GM12878 (cell line): ENCODE measurements at regions not wholly inside any gene's neighbourhood (a gene's known extent, or its start where the extent isn't known, plus 50 kb on each side); places are given as distances from the start of the nearest gene placed in this dataset.

Source experiments
- ATAC-seq: fragments of 200-7000 bp; cut with Tn5 transposase; 3 replicates; pipeline ENCODE4 v1.9.1; 2020; ENCODE audit warnings: mild to moderate bottlenecking, moderate library complexity
- BruUV-seq: library from RNA; stranded (reverse); fragments of 400-500 nt; replicated peaks from 2 replicates; lab custom pipeline; 2021; lab: Mats Ljungman, UMichigan
- CTCF ChIA-PET: fragments of 300-600 bp; sonication (Branson Sonifier 250); formaldehyde crosslinking; extraction: SDS; loops from one replicate; lab custom pipeline; 2021; ENCODE audit warnings: inconsistent platforms; lab: Yijun Ruan, JAX
- POLR2A ChIA-PET: fragments of 350-600 bp; formaldehyde crosslinking; extraction: SDS; loops from one replicate; lab custom pipeline; 2021; ENCODE audit warnings: inconsistent platforms; lab: Charles Lee
- RAD21 ChIA-PET: fragments of 300-600 bp; sonication (Branson Sonifier 250); formaldehyde crosslinking; loops from one replicate; lab custom pipeline; 2023; ENCODE audit warnings: antibody characterized with exemption; ENCODE audit not compliant: unreplicated experiment; lab: Charles Lee
- SMC1A ChIA-PET: fragments of 300-600 bp; sonication (Branson Sonifier 250); formaldehyde crosslinking; loops from one replicate; lab custom pipeline; 2023; ENCODE audit not compliant: unreplicated experiment, uncharacterized antibody; lab: Charles Lee
- DNase-seq: peaks from one replicate; pipeline ENCODE4 v3.0.0-alpha.2; 2011; ENCODE audit warnings: low read depth, low spot score
- FAIRE-seq: peaks from 3 replicates; lab custom pipeline; 2011; peaks lifted over from hg19 to GRCh38; lab: Jason Lieb, UNC
- H2AFZ ChIP-seq: 2 replicates; pipeline ENCODE4 v1.6.0; 2011; ENCODE audit warnings: low read depth, low read length, control low read depth; ENCODE audit not compliant: control insufficient read depth
- H3K27ac ChIP-seq: 2 replicates; pipeline ENCODE4 v1.5.1; 2011; ENCODE audit warnings: control low read depth; ENCODE audit not compliant: control insufficient read depth, insufficient read depth
- H3K27me3 ChIP-seq, 2 experiments: replicated peaks in 1 of 2; 2 replicates each; pipeline versions ENCODE4 v1.6.0 to v1.6.1; 2011; ENCODE audit warnings: low read length in 1 of 2; ENCODE audit not compliant: control insufficient read depth in 2 of 2, insufficient read depth in 2 of 2
- H3K36me3 ChIP-seq, 2 experiments: 2 replicates each; pipeline ENCODE4 v1.5.1; 2011; ENCODE audit warnings: low read length in 1 of 2; ENCODE audit not compliant: control insufficient read depth in 2 of 2, insufficient read depth in 2 of 2
- H3K4me1 ChIP-seq: 2 replicates; pipeline ENCODE4 v1.6.1; 2011; ENCODE audit warnings: mild to moderate bottlenecking, low read length, moderate library complexity, mixed read lengths; ENCODE audit not compliant: control insufficient read depth, insufficient read depth
- H3K4me2 ChIP-seq: 2 replicates; pipeline ENCODE4 v1.6.0; 2011; ENCODE audit warnings: control low read depth; ENCODE audit not compliant: control insufficient read depth, insufficient read depth
- H3K4me3 ChIP-seq: fragments of 200-600 bp; sonication (generic); 2 replicates; pipeline ENCODE4 v1.5.1; 2016
- H3K79me2 ChIP-seq: 2 replicates; pipeline ENCODE4 v1.6.0; 2011; ENCODE audit warnings: low read length; ENCODE audit not compliant: control insufficient read depth, insufficient read depth
- H3K9ac ChIP-seq: 2 replicates; pipeline ENCODE4 v1.8.0; 2011; ENCODE audit warnings: low read length, control low read depth, mixed read lengths; ENCODE audit not compliant: control insufficient read depth, insufficient read depth
- H3K9me3 ChIP-seq: replicated peaks from 3 replicates; pipeline ENCODE4 v1.5.1; 2011; ENCODE audit warnings: mild to moderate bottlenecking, low read length; ENCODE audit not compliant: control insufficient read depth, insufficient read depth
- H4K20me1 ChIP-seq: 2 replicates; pipeline ENCODE4 v1.6.0; 2011; ENCODE audit not compliant: control insufficient read depth, insufficient read depth
- ATF7 ChIP-seq: fragments of 450-650 bp; IDR thresholded peaks from 2 replicates; pipeline ENCODE4 v1.6.1; 2016; ENCODE audit warnings: low read depth, mild to moderate bottlenecking
- BCL11A ChIP-seq: IDR thresholded peaks from 2 replicates; pipeline ENCODE4 v1.6.1; 2011; ENCODE audit warnings: low read depth, low read length
- CEBPZ ChIP-seq: fragments of 150-350 bp; IDR thresholded peaks from 2 replicates; pipeline ENCODE4 v1.6.1; 2016; ENCODE audit warnings: low read depth, low read length
- CHD1 ChIP-seq: IDR thresholded peaks from 2 replicates; pipeline ENCODE4 v1.6.1; 2012; ENCODE audit warnings: low read depth, low read length, improper control_type of control experiment
- DPF2 ChIP-seq: fragments of 450-650 bp; IDR thresholded peaks from 2 replicates; pipeline ENCODE4 v1.6.1; 2017; ENCODE audit warnings: mild to moderate bottlenecking
- EED ChIP-seq: sonication (generic); IDR thresholded peaks from 2 replicates; pipeline ENCODE4 v1.6.1; 2016; ENCODE audit warnings: antibody characterized with exemption, low read depth
- EGR1 ChIP-seq, 2 experiments: IDR thresholded peaks; 1 replicate in 1 of 2; 2 replicates in 1 of 2; pipeline ENCODE4 v1.6.1; 2011 to 2012; ENCODE audit warnings: low read depth in 2 of 2, low read length in 2 of 2, borderline replicate concordance in 1 of 2, mild to moderate bottlenecking in 1 of 2, moderate library complexity in 1 of 2
- IRF3 ChIP-seq: fragments of 450-650 bp; IDR thresholded peaks from 2 replicates; pipeline ENCODE4 v1.6.1; 2014; ENCODE audit warnings: mild to moderate bottlenecking
- JUNB ChIP-seq: IDR thresholded peaks from 2 replicates; pipeline ENCODE4 v1.6.1; 2016; ENCODE audit warnings: antibody characterized with exemption, mild to moderate bottlenecking
- KAT2A ChIP-seq: conservative IDR thresholded peaks from 2 replicates; pipeline ENCODE4 v1.6.1; 2011; ENCODE audit warnings: low read depth, low read length; ENCODE audit not compliant: control insufficient read depth
- MLLT1 ChIP-seq: fragments of 450-650 bp; IDR thresholded peaks from 2 replicates; pipeline ENCODE4 v1.6.1; 2016; ENCODE audit warnings: mild to moderate bottlenecking
- MTA3 ChIP-seq: IDR thresholded peaks from 2 replicates; pipeline ENCODE4 v1.6.1; 2012; ENCODE audit warnings: low read length, inconsistent platforms, borderline replicate concordance
- RCOR1 ChIP-seq: conservative IDR thresholded peaks from 2 replicates; pipeline ENCODE4 v1.6.1; 2012; ENCODE audit warnings: low read depth, low read length, improper control_type of control experiment
- RELB ChIP-seq: fragments of 450-650 bp; IDR thresholded peaks from 2 replicates; pipeline ENCODE4 v1.6.1; 2017; ENCODE audit warnings: low read depth, mild to moderate bottlenecking, moderate library complexity
- SPI1 ChIP-seq: IDR thresholded peaks from 2 replicates; pipeline ENCODE4 v1.6.1; 2011; ENCODE audit warnings: low read depth, mild to moderate bottlenecking, low read length, moderate library complexity, borderline replicate concordance; ENCODE audit not compliant: insufficient read depth
- TCF7 ChIP-seq: IDR thresholded peaks from 2 replicates; pipeline ENCODE4 v1.6.1; 2014; ENCODE audit warnings: antibody characterized with exemption, borderline replicate concordance
- USF1 ChIP-seq: IDR thresholded peaks from 2 replicates; pipeline ENCODE4 v1.6.1; 2011; ENCODE audit warnings: borderline replicate concordance, low read depth, mild to moderate bottlenecking, moderate library complexity, mixed read lengths, low read length; ENCODE audit not compliant: insufficient read depth; ENCODE audit errors: extremely low read length
- WGBS: methylation state at CpG from one replicate; pipeline ENCODE4 v1.1.6; 2016; ENCODE audit warnings: low lambda C conversion rate; ENCODE audit not compliant: insufficient replicate concordance, insufficient coverage; ENCODE audit errors: missing lambda C conversion rate; 5-methylcytosine and 5-hydroxymethylcytosine counted together
- in situ Hi-C: fragments of 300-500 bp; cut with MboI; formaldehyde crosslinking; loops from 9 replicates; pipeline ENCODE4 v1.14.3; 2018; ENCODE audit warnings: mixed read lengths
- intact Hi-C: fragments of 100-400 bp; cut with micrococcal nuclease; formaldehyde crosslinking; loops from one replicate; pipeline ENCODE4 v1.14.2; 2022; ENCODE audit not compliant: unreplicated experiment

GRCh38 chr18:67219821-67220220, 296.7 kb downstream of the DSEL start:
- ChIA-PET SMC1A (no interaction called here), POLR2A (no interaction called here), RAD21 (no interaction called here), CTCF (no interaction called here)
- Histone ChIP-seq H3K36me3 (no peaks in the 10 kb centered on the region), H3K9me3 (no peaks in the 10 kb centered on the region), H3K9ac (no peak overlapping the region), H3K27me3 (no peaks in the 10 kb centered on the region), H3K4me2 (no peak overlapping the region), H2AFZ (no peak overlapping the region), H3K27ac (no peak overlapping the region), H3K4me1 (no peaks in the 10 kb centered on the region), H4K20me1 (no peaks in the 10 kb centered on the region), H3K4me3 (no peak overlapping the region), H3K79me2 (no peaks in the 10 kb centered on the region)
- 42% methylated on average over 5 of the region's 5 CpGs for WGBS
- BruUV-seq, result no TSS peak
- in situ Hi-C loops (loop anchor here (10.0 to 25.0 kb wide), 3 partner anchors 1405 to 1517 kb away; no protein-coding TSS in a partner anchor), intact Hi-C loops (loop anchor here (10.0 kb wide), 1 partner anchor 1405 kb away; no protein-coding TSS in a partner anchor)
- ATAC-seq, result no peak
- no peak for FAIRE-seq
- no peak for DNase-seq
- no peak for TF ChIP-seq MTA3
- no peak for TF ChIP-seq USF1
- no peak for TF ChIP-seq EGR1 (IDR thresholded peaks at IDR 0.05; ENCODE audit: borderline replicate concordance in 1 of 2, low read depth in 2 of 2, low read length in 2 of 2)
- TF ChIP-seq KAT2A, result no peak
- no peak for TF ChIP-seq CHD1
- no peak for TF ChIP-seq EED
- no peak for TF ChIP-seq IRF3
- no peak for TF ChIP-seq SPI1
- no peak for TF ChIP-seq MLLT1
- no peak for TF ChIP-seq JUNB
- TF ChIP-seq DPF2, result no peak
- no peak for TF ChIP-seq ATF7
- no peak for TF ChIP-seq TCF7
- TF ChIP-seq RCOR1, result no peak
- TF ChIP-seq BCL11A, result no peak
- TF ChIP-seq CEBPZ, result no peak
- TF ChIP-seq RELB, result no peak
